Common myeloid progenitor, CD34-positive (primary cell): ENCODE measurements at regions not wholly inside any gene's neighbourhood (a gene's known extent, or its start where the extent isn't known, plus 50 kb on each side); places are given as distances from the start of the nearest gene placed in this dataset.
"Not testable (repeated sequence)": the region's sequence is repeated elsewhere in the genome, so short reads cannot be mapped to it uniquely, and the experiment has no call there.

ENCODE experiments used
- CTCF ChIA-PET: fragments of 350-600 bp; sonication (Branson Sonifier 250); formaldehyde crosslinking; loops from one replicate; lab custom pipeline; 2021; ENCODE audit warnings: antibody characterized with exemption; lab: Charles Lee
- POLR2A ChIA-PET: fragments of 350-600 bp; sonication (Branson Sonifier 250); formaldehyde crosslinking; loops from one replicate; lab custom pipeline; 2021; ENCODE audit warnings: antibody characterized with exemption; lab: Charles Lee
- DNase-seq, 3 donors: peaks; one replicate each; pipeline versions ENCODE4 v3.0.0 to v3.0.0-alpha.2; 2013
- H3K27ac ChIP-seq, 2 experiments: 1 replicate in 1 of 2; 2 replicates in 1 of 2; pipeline ENCODE4 v1.7.0; 2013; ENCODE audit warnings: inconsistent platforms in 2 of 2, low read length in 2 of 2, mild to moderate bottlenecking in 2 of 2, low read depth in 1 of 2, moderate library complexity in 1 of 2; ENCODE audit not compliant: severe bottlenecking in 2 of 2, insufficient read depth in 1 of 2, poor library complexity in 1 of 2
- H3K27me3 ChIP-seq, 5 experiments: replicated peaks in 2 of 5; 1 replicate in 3 of 5; 2 replicates in 2 of 5; pipeline versions ENCODE4 v1.6.1 to v1.7.0; 2013; ENCODE audit warnings: low read length in 4 of 5, mild to moderate bottlenecking in 2 of 5, moderate library complexity in 2 of 5, inconsistent platforms in 1 of 5; ENCODE audit not compliant: insufficient read depth in 5 of 5, control insufficient read depth in 4 of 5
- H3K36me3 ChIP-seq, 4 experiments: 1 replicate in 2 of 4; 2 replicates in 2 of 4; pipeline versions ENCODE4 v1.6.1 to v1.7.0; 2013; ENCODE audit warnings: low read length in 3 of 4, control low read depth in 1 of 4, mild to moderate bottlenecking in 1 of 4; ENCODE audit not compliant: control insufficient read depth in 4 of 4, insufficient read depth in 4 of 4
- H3K4me1 ChIP-seq, 4 experiments: 1 replicate in 3 of 4; 2 replicates in 1 of 4; pipeline versions ENCODE4 v1.6.1 to v1.7.1; 2013; ENCODE audit warnings: low read length in 3 of 4, mild to moderate bottlenecking in 3 of 4, control low read depth in 1 of 4, inconsistent platforms in 1 of 4, moderate library complexity in 1 of 4; ENCODE audit not compliant: control insufficient read depth in 4 of 4, insufficient read depth in 4 of 4; ENCODE audit errors: control extremely low read depth in 1 of 4
- H3K4me3 ChIP-seq, 7 experiments: 1 replicate in 4 of 7; 2 replicates in 3 of 7; pipeline versions ENCODE4 v1.5.1 to v1.7.0; 2013; ENCODE audit warnings: mild to moderate bottlenecking in 7 of 7, low read length in 6 of 7, moderate library complexity in 6 of 7, inconsistent platforms in 2 of 7, low read depth in 2 of 7, control low read depth in 1 of 7; ENCODE audit not compliant: insufficient read depth in 4 of 7, control insufficient read depth in 1 of 7; ENCODE audit errors: extremely low read depth in 1 of 7
- H3K9me3 ChIP-seq, 5 experiments: 1 replicate in 4 of 5; 2 replicates in 1 of 5; pipeline versions ENCODE4 v1.6.1 to v1.7.1; 2013; ENCODE audit warnings: low read length in 4 of 5, mild to moderate bottlenecking in 2 of 5, inconsistent platforms in 1 of 5, low read depth in 1 of 5, moderate library complexity in 1 of 5; ENCODE audit not compliant: control insufficient read depth in 4 of 5, insufficient read depth in 2 of 5; ENCODE audit errors: control extremely low read depth in 1 of 5
- WGBS: methylation state at CpG from one replicate; pipeline ENCODE4 v1.1.5; 2013; ENCODE audit not compliant: insufficient coverage; 5-methylcytosine and 5-hydroxymethylcytosine counted together

DNA sequence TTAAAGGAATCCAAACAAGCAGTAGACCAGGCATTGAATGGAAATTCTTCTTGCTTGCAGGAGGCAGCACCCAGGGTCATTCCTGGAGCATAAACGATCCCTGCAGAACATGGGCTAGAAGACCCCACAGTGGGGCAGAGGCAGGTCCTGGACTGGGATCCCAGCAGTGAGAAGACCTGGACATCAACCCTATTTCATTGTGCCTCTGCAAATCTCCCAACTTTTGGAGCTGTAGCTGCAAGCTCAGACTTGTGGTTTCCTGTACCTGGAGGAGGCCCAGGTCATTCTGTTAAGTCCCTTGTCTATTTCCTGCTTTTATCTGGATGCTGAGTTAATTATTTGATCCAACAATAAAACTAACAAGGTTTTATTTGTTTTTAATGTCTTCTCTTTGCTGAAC lies 61.7 kb downstream of the CALM1 start:
- Histone ChIP-seq H3K4me1 (peaks cover 0 to 8% (median 0%) of the 10 kb centered on the region in 4 experiments), H3K27ac (no peak overlapping the region), H3K27me3 (no peaks in the 10 kb centered on the region), H3K4me3 (no peak overlapping the region), H3K9me3 (no peaks in the 10 kb centered on the region), H3K36me3 (no peaks in the 10 kb centered on the region)
- DNase-seq, result no peak
- 100% methylated on average over 1 of the region's 1 CpG for WGBS
- ChIA-PET POLR2A (no interaction called here), CTCF (interaction anchor here (1.6 kb wide), 1 partner anchor 15 kb away, joined by 5 read pairs; no protein-coding TSS in a partner anchor)

DNA sequence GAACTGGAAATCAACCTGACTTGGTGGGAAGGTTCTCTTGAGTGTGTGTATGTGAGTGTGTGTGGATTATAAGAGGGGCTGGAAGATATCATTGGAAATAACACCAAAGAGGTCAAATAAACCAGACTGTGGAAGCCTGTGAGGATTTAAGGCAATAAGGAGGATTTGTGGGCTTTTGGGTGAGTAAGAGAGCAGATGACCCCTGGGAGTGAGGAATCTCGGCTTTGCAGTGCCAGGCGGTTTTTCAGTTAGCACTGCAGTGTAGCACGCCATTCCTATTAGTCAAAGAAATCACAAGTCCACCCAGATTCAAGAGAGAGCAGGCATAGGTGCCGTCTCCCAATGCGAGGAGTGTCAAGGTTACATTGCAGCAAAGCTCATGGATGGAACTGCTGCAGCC lies 63.3 kb downstream of the CALM1 start:
- 96% methylated on average over 3 of the region's 5 CpGs for WGBS
- Histone ChIP-seq H3K27ac (no peak overlapping the region), H3K9me3 (no peaks in the 10 kb centered on the region), H3K27me3 (no peaks in the 10 kb centered on the region), H3K4me1 (peaks cover 0 to 7% (median 0%) of the 10 kb centered on the region in 4 experiments), H3K4me3 (no peak overlapping the region), H3K36me3 (no peaks in the 10 kb centered on the region)
- CTCF ChIA-PET, result no interaction called here
- DNase-seq, result no peak
- POLR2A ChIA-PET, result interaction anchor here (0.6 kb wide), 1 partner anchor 23 kb away, joined by 5 read pairs; no protein-coding TSS in a partner anchor

DNA sequence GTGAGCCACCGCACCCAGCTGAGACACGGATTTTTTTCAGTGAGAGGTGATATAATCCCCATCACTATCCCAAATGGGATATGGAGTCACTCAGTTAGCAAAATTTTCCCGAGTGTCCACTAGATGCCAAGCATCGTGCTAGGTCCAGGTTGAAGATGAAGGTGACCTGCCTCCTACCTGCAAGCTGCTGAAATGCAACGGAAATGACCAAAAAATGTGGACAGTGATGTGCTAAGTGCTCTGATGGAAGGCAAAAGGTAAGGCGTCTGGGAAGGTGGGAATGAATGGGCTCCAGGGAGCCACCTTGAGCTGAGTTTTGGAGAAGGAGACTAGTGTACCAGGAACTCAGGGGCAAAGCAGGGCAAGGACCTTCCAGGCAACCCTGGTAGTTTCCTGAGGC lies 64.6 kb downstream of the CALM1 start:
- ChIA-PET CTCF (no interaction called here), POLR2A (no interaction called here)
- Histone ChIP-seq H3K27me3 (no peaks in the 10 kb centered on the region), H3K27ac (no peak overlapping the region), H3K9me3 (no peaks in the 10 kb centered on the region), H3K36me3 (no peaks in the 10 kb centered on the region), H3K4me1 (peaks cover 0 to 7% (median 0%) of the 10 kb centered on the region in 4 experiments), H3K4me3 (no peak overlapping the region)
- WGBS, result 97% methylated on average over 6 of the region's 6 CpGs
- DNase-seq, result no peak

DNA sequence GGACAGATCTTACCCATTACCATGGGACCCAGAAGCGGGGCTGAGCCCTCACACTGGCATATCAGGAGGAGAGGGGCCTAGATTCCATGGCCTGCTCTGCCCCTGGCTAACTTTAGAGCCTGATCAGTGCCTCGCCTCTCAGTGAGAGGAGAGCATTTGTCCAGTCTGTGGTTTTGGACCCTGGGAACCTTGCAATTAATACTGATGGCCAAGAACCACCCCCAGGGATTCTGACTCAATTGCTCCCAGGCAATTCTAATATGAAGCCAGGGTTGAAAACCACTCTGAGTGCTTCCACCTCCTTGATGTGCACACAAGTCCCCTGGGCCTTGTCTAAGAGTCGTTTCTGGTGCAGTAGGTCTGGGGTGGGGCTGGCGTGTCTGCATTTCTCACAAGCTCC lies 67.7 kb downstream of the CALM1 start:
- CTCF ChIA-PET, result no interaction called here
- POLR2A ChIA-PET, result no interaction called here

DNA sequence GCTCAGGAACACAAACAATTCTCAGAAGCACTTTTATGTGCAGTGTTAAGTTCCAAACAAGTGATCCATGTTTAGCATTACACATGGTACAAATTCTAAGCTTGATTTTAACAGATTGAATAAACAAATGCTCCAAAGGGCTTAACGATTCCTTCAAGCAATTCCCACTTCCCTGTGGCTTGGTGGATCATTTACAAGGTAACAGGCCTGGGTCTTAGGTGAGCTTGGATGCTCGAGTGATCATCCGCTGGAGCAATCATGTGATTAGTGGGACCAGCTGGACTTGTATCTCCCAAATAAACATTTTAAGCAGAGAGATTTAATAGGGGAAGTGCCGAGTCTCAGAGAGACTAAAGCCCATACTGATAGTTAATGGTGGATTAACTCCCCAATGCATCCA lies 70.7 kb downstream of the CALM1 start:
- no peaks in the 10 kb centered on the region for H3K36me3 ChIP-seq
- WGBS, result 67% methylated on average over 3 of the region's 4 CpGs
- H3K9me3 ChIP-seq, result peaks cover 0 to 7% (median 3%) of the 10 kb centered on the region in 5 experiments
- H3K4me3 ChIP-seq, result no peak overlapping the region
- H3K27me3 ChIP-seq, result no peaks in the 10 kb centered on the region
- ChIA-PET POLR2A (no interaction called here), CTCF (no interaction called here)
- peaks cover 0 to 2% (median 0%) of the 10 kb centered on the region in 4 experiments for H3K4me1 ChIP-seq
- DNase-seq, result no peak
- H3K27ac ChIP-seq, result no peak overlapping the region

More for the DNA sequence above, 67.7 kb downstream of the CALM1 start:
- H3K4me1 ChIP-seq, result peaks cover 0 to 2% (median 0%) of the 10 kb centered on the region in 4 experiments
- DNase-seq, result no peak
- no peak overlapping the region for H3K4me3 ChIP-seq
- no peaks in the 10 kb centered on the region for H3K36me3 ChIP-seq
- H3K27me3 ChIP-seq, result no peaks in the 10 kb centered on the region
- 97% methylated on average over 4 of the region's 4 CpGs for whole genome bisulfite sequencing
- peaks cover 0 to 4% (median 0%) of the 10 kb centered on the region in 5 experiments for H3K9me3 ChIP-seq
- no peak overlapping the region for H3K27ac ChIP-seq

DNA sequence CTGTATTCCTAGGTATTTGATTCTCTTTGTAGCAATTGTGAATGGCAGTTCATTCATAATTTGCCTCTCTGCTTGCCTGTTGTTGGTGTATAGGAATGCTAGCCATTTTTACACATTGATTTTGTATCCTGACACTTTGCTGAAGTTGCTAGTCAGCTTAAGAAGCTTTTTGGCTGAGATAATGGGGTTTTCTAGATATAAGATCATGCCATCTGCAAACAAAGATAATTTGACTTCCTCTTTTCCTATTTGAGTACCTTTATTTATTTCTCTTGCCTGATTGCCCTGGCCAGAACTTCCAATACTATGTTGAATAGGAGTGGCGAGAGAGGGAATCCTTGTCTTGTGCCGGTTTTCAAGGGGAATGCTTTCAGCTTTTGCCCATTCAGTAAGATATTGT lies 72.6 kb downstream of the CALM1 start:
- WGBS, result no CpG with 5 or more reads among the region's 2 CpGs
- H3K4me3 ChIP-seq, H3K4me1 ChIP-seq, CTCF ChIA-PET, POLR2A ChIA-PET, H3K27me3 ChIP-seq, H3K27ac ChIP-seq, H3K36me3 ChIP-seq: not testable (repeated sequence)
- peaks cover 0 to 16% (median 9%) of the 10 kb centered on the region in 5 experiments for H3K9me3 ChIP-seq
- DNase-seq, result peak in 2 of 3 donors; percentile 51 to 77

DNA sequence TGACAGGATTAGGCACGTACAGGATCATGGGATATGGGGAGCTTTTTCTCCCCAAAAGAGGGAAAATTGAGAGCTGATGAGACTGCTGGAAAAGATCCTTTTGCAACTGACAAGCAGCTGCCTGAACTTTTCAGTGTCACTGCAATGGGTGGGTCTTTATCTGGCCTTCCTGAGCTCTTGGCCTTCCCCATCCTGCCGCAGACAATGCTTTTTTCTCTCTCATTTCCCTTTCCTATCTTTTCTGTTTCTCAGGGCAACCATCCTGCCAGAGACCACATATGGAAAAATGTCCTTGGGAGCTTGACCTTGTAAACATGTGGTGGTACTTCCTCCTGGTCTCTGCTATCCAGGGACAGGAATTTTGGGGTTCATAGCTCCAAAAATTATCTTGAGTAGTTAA lies 75.8 kb downstream of the CALM1 start:
- Histone ChIP-seq H3K27me3 (no peaks in the 10 kb centered on the region), H3K4me3 (no peak overlapping the region), H3K9me3 (peaks cover 6 to 26% (median 13%) of the 10 kb centered on the region in 5 experiments), H3K4me1 (peaks cover 0 to 2% (median 0%) of the 10 kb centered on the region in 4 experiments), H3K36me3 (no peaks in the 10 kb centered on the region), H3K27ac (no peak overlapping the region)
- DNase-seq, result no peak
- WGBS, result 100% methylated on average over 1 of the region's 2 CpGs
- CTCF ChIA-PET, result interaction anchor here (0.9 kb wide), 1 partner anchor 9 kb away, joined by 3 read pairs; no protein-coding TSS in a partner anchor
- POLR2A ChIA-PET, result interaction anchor here (0.7 kb wide), 1 partner anchor 39 kb away, joined by 3 read pairs; no protein-coding TSS in a partner anchor
